Mucosa of descending colon (tissue), 3 donors: ENCODE measurements at regions not wholly inside any gene's neighbourhood (a gene's known extent, or its start where the extent isn't known, plus 50 kb on each side); places are given as distances from the start of the nearest gene placed in this dataset.

Experiments
- ATAC-seq: fragments of 200-7000 bp; cut with Tn5 transposase; one replicate; pipeline ENCODE4 v1.9.1; 2020; ENCODE audit warnings: mild to moderate bottlenecking, moderate library complexity
- DNase-seq, 3 donors: peaks; one replicate each; pipeline ENCODE4 v3.0.0-alpha.2; 2020
- H3K36me3 ChIP-seq: fragments of 200-600 bp; one replicate; pipeline ENCODE4 v1.8.0; 2021; ENCODE audit warnings: low read depth, mild to moderate bottlenecking
- H3K4me1 ChIP-seq: fragments of 200-600 bp; one replicate; pipeline ENCODE4 v1.8.0; 2021; ENCODE audit warnings: low read depth, mild to moderate bottlenecking
- H3K4me3 ChIP-seq: fragments of 200-600 bp; one replicate; pipeline ENCODE4 v1.8.0; 2021; ENCODE audit warnings: mild to moderate bottlenecking
- H3K9me3 ChIP-seq: fragments of 200-600 bp; one replicate; pipeline ENCODE4 v1.8.0; 2021; ENCODE audit warnings: mild to moderate bottlenecking
- intact Hi-C, 2 donors: fragments of 100-400 bp; cut with DNase I in 1 of 2; cut with micrococcal nuclease in 1 of 2; formaldehyde crosslinking; loops; one replicate each; pipeline versions ENCODE4 v1.11.0 to v1.11.1; 2022; cut with DNase I, micrococcal nuclease
- TF ChIP-seq, protein P1 (sequence below): fragments of 200-600 bp; IDR thresholded peaks from one replicate; pipeline ENCODE4 v1.8.0; 2022; ENCODE audit warnings: antibody characterized with exemption, mild to moderate bottlenecking
- donor health status: DM: no; HTN: no; CAD: no; lungs with moderate emphysema.
- donor health status: DM: no; HTN: no; CAD: no.
- donor health status: DM: no; HTN: yes; CAD: no.

DNA sequence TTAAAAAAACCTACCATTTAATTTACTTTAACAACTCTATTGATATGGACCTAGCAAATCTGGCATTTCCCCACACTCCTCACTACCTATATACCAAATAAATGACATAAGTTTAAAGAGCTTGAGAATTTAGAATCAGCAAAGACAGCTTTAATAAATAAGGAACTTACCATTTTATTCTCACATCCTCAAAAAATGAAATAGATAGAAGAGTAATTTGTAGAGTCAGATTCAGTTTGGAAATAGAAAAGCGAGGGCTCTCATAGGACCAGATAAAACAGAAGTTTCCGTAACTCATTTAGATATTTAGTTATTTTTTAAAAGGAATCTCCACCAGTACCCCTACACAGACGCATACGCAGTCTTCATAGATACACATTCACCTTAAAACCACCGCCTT is 117.9 kb downstream of the RGS2 start:
- TF ChIP-seq, protein P1, sequence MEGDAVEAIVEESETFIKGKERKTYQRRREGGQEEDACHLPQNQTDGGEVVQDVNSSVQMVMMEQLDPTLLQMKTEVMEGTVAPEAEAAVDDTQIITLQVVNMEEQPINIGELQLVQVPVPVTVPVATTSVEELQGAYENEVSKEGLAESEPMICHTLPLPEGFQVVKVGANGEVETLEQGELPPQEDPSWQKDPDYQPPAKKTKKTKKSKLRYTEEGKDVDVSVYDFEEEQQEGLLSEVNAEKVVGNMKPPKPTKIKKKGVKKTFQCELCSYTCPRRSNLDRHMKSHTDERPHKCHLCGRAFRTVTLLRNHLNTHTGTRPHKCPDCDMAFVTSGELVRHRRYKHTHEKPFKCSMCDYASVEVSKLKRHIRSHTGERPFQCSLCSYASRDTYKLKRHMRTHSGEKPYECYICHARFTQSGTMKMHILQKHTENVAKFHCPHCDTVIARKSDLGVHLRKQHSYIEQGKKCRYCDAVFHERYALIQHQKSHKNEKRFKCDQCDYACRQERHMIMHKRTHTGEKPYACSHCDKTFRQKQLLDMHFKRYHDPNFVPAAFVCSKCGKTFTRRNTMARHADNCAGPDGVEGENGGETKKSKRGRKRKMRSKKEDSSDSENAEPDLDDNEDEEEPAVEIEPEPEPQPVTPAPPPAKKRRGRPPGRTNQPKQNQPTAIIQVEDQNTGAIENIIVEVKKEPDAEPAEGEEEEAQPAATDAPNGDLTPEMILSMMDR = no peak
- no peaks in the 10 kb centered on the region for H3K36me3 ChIP-seq
- no peaks in the 10 kb centered on the region for H3K9me3 ChIP-seq
- no peaks in the 10 kb centered on the region for H3K4me1 ChIP-seq
- intact Hi-C loops = no loop called here
- H3K4me3 ChIP-seq = no peak overlapping the region
- no peak for ATAC-seq
- no peak for DNase-seq

- no peak overlapping the region for H3K4me3 ChIP-seq
- no peaks in the 10 kb centered on the region for H3K9me3 ChIP-seq
- no peak for ATAC-seq
- no peak for DNase-seq
- H3K36me3 ChIP-seq = no peaks in the 10 kb centered on the region
- intact Hi-C loops = no loop called here
- H3K4me1 ChIP-seq = no peaks in the 10 kb centered on the region
- TF ChIP-seq, protein P1 = no peak
Observed at GRCh38 chr1:192927496-192927895, 118.7 kb downstream of the RGS2 start.

- ATAC-seq = no peak
- TF ChIP-seq, protein P1 = no peak
Observed at GRCh38 chr1:192929597-192929996, 120.8 kb downstream of the RGS2 start.

GRCh38 chr1:192933744-192934143 is 124.9 kb downstream of the RGS2 start:
- no peak for ATAC-seq
- H3K4me3 ChIP-seq = no peak overlapping the region
- no peaks in the 10 kb centered on the region for H3K36me3 ChIP-seq
- DNase-seq = no peak
- no peaks in the 10 kb centered on the region for H3K9me3 ChIP-seq
- no peaks in the 10 kb centered on the region for H3K4me1 ChIP-seq
- intact Hi-C loops = no loop called here
- TF ChIP-seq, protein P1 = no peak

More at GRCh38 chr1:192929597-192929996, 120.8 kb downstream of the RGS2 start:
- no peak overlapping the region for H3K4me3 ChIP-seq
- intact Hi-C loops = no loop called here
- no peaks in the 10 kb centered on the region for H3K4me1 ChIP-seq
- H3K36me3 ChIP-seq = no peaks in the 10 kb centered on the region
- H3K9me3 ChIP-seq = no peaks in the 10 kb centered on the region
- no peak for DNase-seq

DNA sequence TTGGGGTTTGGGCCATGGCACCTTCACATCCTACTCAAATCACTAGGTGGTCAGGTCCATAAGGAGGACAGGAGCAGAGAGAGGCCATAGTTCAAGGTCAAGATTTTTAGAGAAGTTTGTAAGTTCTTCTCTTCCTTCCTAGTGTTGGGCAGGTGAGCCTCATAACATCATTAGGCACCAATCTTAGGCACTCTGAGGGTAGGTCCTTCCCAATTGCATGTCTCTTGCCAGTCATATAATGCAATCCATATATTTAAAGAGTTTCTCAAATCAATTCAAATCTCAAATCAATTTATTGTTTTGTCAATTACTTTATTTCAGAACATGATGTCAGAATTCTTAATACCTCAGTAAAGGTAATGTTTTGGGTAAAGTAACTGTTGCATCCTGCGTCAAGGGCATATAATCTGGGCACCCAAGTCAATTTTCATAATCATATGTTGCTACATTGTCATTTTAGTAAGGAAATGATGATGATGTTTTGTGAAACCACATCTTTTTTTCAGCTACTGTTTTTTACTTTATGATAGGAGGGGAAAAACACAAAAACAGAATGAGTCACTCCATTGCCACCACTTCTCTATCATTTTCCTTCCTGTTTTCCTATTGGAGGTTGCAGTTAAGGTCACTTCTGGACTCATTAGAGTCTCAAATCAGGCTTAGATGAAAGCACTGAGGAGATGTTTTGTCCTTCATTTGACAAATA is 122.7 kb downstream of the UCHL5 start:
- Histone ChIP-seq H3K9me3 (no peaks in the 10 kb centered on the region), H3K36me3 (no peaks in the 10 kb centered on the region), H3K4me1 (no peaks in the 10 kb centered on the region), H3K4me3 (no peak overlapping the region)
- ATAC-seq (peak; percentile 18), DNase-seq (no peak)
- intact Hi-C loops = no loop called here
- TF ChIP-seq, protein P1 = no peak

DNA sequence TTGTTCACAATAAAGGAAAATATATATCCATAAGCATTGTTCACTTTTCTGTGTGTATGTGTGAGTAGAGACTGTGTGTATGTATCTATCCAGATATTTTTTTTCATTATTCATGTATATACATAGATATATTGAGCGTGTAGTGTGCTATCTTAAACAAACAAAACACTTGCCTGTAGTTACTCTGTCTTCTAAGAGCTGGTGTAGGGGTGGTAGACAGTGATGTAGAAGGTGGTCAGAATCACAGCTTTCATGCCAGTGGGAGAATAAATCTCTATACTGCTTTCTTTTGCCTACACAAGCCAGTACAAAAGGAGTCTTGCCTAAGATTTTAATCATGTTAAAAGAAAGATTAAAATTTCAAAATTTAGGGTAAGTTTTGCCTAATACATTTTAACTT is 122.0 kb downstream of the UCHL5 start:
- Histone ChIP-seq H3K36me3 (no peaks in the 10 kb centered on the region), H3K4me1 (no peaks in the 10 kb centered on the region), H3K9me3 (no peaks in the 10 kb centered on the region), H3K4me3 (no peak overlapping the region)
- intact Hi-C loops = no loop called here
- no peak for ATAC-seq
- TF ChIP-seq, protein P1 = no peak
- DNase-seq = no peak
